MM.1S (cell line): ENCODE measurements at regions not wholly inside any gene's neighbourhood (a gene's known extent, or its start where the extent isn't known, plus 50 kb on each side); places are given as distances from the start of the nearest gene placed in this dataset.

Experiments
- DNase-seq: peaks from one replicate; pipeline ENCODE4 v3.0.0-alpha.2; 2015
- H2AFZ ChIP-seq: fragments of 300-600 bp; sonication (generic); 2 replicates; pipeline ENCODE4 v1.6.0; 2016; ENCODE audit warnings: antibody characterized with exemption, low read length
- H3F3A ChIP-seq: fragments of 300-600 bp; sonication (generic); 2 replicates; pipeline ENCODE4 v1.6.1; 2016; ENCODE audit warnings: mild to moderate bottlenecking, antibody characterized with exemption, low read length, moderate library complexity, mixed read lengths; ENCODE audit not compliant: insufficient read depth
- H3K27ac ChIP-seq: fragments of 300-600 bp; sonication (generic); 2 replicates; pipeline ENCODE4 v1.5.1; 2016; ENCODE audit warnings: mild to moderate bottlenecking, low read length
- H3K27me3 ChIP-seq: fragments of 300-600 bp; sonication (generic); replicated peaks from 2 replicates; pipeline ENCODE4 v1.6.0; 2016; ENCODE audit warnings: low read length; ENCODE audit not compliant: insufficient read depth
- H3K36me3 ChIP-seq: fragments of 300-600 bp; sonication (generic); replicated peaks from 2 replicates; pipeline ENCODE4 v1.6.1; 2016; ENCODE audit warnings: mild to moderate bottlenecking, low read length, mixed read lengths; ENCODE audit not compliant: insufficient read depth
- H3K4me1 ChIP-seq: fragments of 300-600 bp; sonication (generic); 2 replicates; pipeline ENCODE4 v1.6.1; 2016; ENCODE audit warnings: low read length, mixed read lengths
- H3K4me2 ChIP-seq: fragments of 300-600 bp; sonication (generic); 2 replicates; pipeline ENCODE4 v1.6.0; 2016; ENCODE audit warnings: low read depth, low read length
- H3K4me3 ChIP-seq: fragments of 300-600 bp; sonication (generic); 2 replicates; pipeline ENCODE4 v1.5.1; 2016; ENCODE audit warnings: low read length, mixed read lengths
- H3K79me2 ChIP-seq: fragments of 300-600 bp; sonication (generic); 2 replicates; pipeline ENCODE4 v1.6.1; 2016; ENCODE audit warnings: mixed run types, low read length, mixed read lengths
- H3K9ac ChIP-seq: fragments of 300-600 bp; sonication (generic); 2 replicates; pipeline ENCODE4 v1.6.1; 2016; ENCODE audit warnings: low read length, mixed read lengths
- H3K9me2 ChIP-seq: fragments of 300-600 bp; sonication (generic); replicated peaks from 2 replicates; pipeline ENCODE4 v1.6.1; 2016; ENCODE audit warnings: mild to moderate bottlenecking, low read length, mixed read lengths; ENCODE audit not compliant: insufficient read depth
- H3K9me3 ChIP-seq: fragments of 300-600 bp; sonication (generic); replicated peaks from 2 replicates; pipeline ENCODE4 v1.6.1; 2016; ENCODE audit warnings: mild to moderate bottlenecking, low read length, mixed read lengths; ENCODE audit not compliant: insufficient read depth
- H4K20me1 ChIP-seq: fragments of 300-600 bp; sonication (generic); 2 replicates; pipeline ENCODE4 v1.6.1; 2016; ENCODE audit warnings: mild to moderate bottlenecking, low read length, moderate library complexity, mixed read lengths; ENCODE audit not compliant: insufficient read depth
- EZH2 ChIP-seq: fragments of 300-600 bp; sonication (generic); optimal IDR thresholded peaks from 2 replicates; pipeline ENCODE3; 2017; ENCODE audit warnings: low read depth, mild to moderate bottlenecking, antibody characterized with exemption, low read length, mixed read lengths
- EZH2phosphoT487 ChIP-seq: fragments of 300-600 bp; sonication (generic); IDR thresholded peaks from 2 replicates; pipeline ENCODE4 v1.6.1; 2018; ENCODE audit warnings: antibody characterized with exemption, low read length
- TF ChIP-seq, protein P1 (sequence below): fragments of 300-600 bp; sonication (generic); IDR thresholded peaks from 2 replicates; pipeline ENCODE4 v1.5.1; 2016; ENCODE audit warnings: antibody characterized with exemption, low read length, mixed read lengths

DNA sequence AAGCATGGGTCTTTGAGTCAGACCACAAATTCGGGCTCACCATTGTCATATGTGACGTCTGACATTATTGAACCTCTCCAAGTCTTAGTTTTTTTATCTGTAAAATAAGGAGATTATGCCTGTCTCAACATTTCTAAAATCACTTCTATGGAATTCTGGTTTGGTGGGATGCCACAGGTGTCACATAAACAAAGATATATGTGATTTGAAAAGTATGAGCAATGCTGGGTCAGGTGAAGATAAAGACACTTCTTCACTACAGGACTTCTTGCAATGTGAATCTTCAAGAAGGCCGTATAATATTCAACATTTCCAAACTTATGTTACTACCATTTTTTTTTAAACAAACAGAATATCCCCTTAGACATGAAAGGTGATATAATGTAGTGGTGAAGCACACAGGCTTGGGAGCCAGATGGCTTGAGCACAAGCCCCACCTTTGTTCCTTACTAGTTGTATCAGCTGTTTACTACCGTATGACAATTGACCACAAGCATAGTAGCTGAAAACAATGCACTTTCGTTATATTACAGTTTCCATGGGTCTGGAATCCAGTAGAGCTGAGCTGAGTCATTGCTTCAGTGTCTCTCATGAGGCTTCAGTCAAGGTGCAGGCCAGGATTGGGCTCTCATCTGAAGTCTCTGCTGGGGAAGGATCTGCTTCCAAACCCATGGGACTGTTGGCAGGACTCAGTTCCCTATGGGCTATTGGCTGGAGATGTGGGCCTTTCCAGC lies 87.7 kb downstream of the UTP18 start:
- TF ChIP-seq EZH2phosphoT487 (no peak), EZH2 (no peak)
- TF ChIP-seq, protein P1, sequence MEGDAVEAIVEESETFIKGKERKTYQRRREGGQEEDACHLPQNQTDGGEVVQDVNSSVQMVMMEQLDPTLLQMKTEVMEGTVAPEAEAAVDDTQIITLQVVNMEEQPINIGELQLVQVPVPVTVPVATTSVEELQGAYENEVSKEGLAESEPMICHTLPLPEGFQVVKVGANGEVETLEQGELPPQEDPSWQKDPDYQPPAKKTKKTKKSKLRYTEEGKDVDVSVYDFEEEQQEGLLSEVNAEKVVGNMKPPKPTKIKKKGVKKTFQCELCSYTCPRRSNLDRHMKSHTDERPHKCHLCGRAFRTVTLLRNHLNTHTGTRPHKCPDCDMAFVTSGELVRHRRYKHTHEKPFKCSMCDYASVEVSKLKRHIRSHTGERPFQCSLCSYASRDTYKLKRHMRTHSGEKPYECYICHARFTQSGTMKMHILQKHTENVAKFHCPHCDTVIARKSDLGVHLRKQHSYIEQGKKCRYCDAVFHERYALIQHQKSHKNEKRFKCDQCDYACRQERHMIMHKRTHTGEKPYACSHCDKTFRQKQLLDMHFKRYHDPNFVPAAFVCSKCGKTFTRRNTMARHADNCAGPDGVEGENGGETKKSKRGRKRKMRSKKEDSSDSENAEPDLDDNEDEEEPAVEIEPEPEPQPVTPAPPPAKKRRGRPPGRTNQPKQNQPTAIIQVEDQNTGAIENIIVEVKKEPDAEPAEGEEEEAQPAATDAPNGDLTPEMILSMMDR, result no peak
- Histone ChIP-seq H4K20me1 (no peaks in the 10 kb centered on the region), H3K79me2 (no peaks in the 10 kb centered on the region), H3K27me3 (no peaks in the 10 kb centered on the region), H3K4me2 (no peak overlapping the region), H3K27ac (no peak overlapping the region), H3F3A (no peaks in the 10 kb centered on the region), H3K4me1 (no peaks in the 10 kb centered on the region), H2AFZ (no peak overlapping the region), H3K36me3 (no peaks in the 10 kb centered on the region), H3K9me3 (no peaks in the 10 kb centered on the region), H3K9ac (no peak overlapping the region), H3K4me3 (no peak overlapping the region), H3K9me2 (no peaks in the 10 kb centered on the region)
- DNase-seq, result no peak

DNA sequence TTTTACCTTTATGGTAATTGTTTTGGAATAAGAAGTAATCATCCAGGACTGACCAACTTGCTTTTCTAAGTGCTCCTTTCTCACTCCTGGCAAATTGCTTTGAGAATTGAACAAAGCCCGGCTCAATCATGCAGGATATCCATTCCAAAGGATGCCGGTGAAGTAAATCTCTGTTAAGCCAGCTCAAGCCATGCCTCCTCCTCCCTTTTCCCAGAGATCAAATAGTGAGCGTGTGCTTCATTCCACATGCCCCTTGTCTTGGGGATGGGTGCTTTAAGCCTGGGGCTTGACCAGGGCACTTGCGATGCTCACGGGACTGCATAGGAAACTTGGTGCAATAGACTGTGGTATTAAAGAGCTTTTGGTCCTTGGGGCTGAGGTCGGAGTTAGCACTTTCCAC lies 90.7 kb downstream of the UTP18 start:
- no peaks in the 10 kb centered on the region for H3K36me3 ChIP-seq
- no peak overlapping the region for H2AFZ ChIP-seq
- no peaks in the 10 kb centered on the region for H3K9me3 ChIP-seq
- no peak overlapping the region for H3K4me2 ChIP-seq
- TF ChIP-seq EZH2phosphoT487 (no peak), EZH2 (no peak)
- TF ChIP-seq, protein P1, result no peak
- no peaks in the 10 kb centered on the region for H3K27me3 ChIP-seq
- H3K9ac ChIP-seq, result no peak overlapping the region
- H3K27ac ChIP-seq, result no peak overlapping the region
- H4K20me1 ChIP-seq, result no peaks in the 10 kb centered on the region
- DNase-seq, result no peak
- H3K79me2 ChIP-seq, result no peaks in the 10 kb centered on the region
- H3K9me2 ChIP-seq, result no peaks in the 10 kb centered on the region
- H3F3A ChIP-seq, result no peaks in the 10 kb centered on the region
- no peak overlapping the region for H3K4me3 ChIP-seq
- no peaks in the 10 kb centered on the region for H3K4me1 ChIP-seq

DNA sequence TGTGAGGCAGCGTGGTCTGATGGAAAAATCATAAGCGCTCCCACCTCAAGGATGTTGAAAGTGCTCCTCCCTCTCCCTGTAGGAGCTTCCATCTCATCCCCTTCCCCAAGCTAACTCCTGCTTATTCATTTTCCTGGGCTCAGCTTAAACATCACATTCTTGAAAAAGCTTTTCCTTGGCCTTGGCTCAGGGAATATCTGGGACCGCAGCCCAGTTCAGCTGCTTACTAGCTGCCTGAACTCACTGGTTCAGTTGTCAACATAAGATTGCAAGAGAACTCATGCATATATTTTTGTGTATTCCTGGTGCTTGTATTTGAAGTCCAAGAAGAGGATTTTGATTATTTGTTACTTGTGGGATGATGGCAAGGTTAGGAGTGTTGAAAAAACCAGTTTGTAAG lies 91.5 kb downstream of the UTP18 start:
- Histone ChIP-seq H3K4me2 (no peak overlapping the region), H3K4me1 (no peaks in the 10 kb centered on the region), H4K20me1 (no peaks in the 10 kb centered on the region), H3F3A (no peaks in the 10 kb centered on the region), H2AFZ (no peak overlapping the region), H3K9me2 (no peaks in the 10 kb centered on the region), H3K9me3 (no peaks in the 10 kb centered on the region), H3K27me3 (no peaks in the 10 kb centered on the region), H3K27ac (no peak overlapping the region), H3K9ac (no peak overlapping the region), H3K79me2 (no peaks in the 10 kb centered on the region), H3K4me3 (no peak overlapping the region), H3K36me3 (no peaks in the 10 kb centered on the region)
- no peak for DNase-seq
- TF ChIP-seq EZH2phosphoT487 (no peak), EZH2 (no peak)
- TF ChIP-seq, protein P1, result no peak
